SK-N-SH (cell line): ENCODE measurements at regions not wholly inside any gene's neighbourhood (a gene's known extent, or its start where the extent isn't known, plus 50 kb on each side); places are given as distances from the start of the nearest gene placed in this dataset.

Experiments
- CTCF ChIA-PET: fragments of 300-600, 350-600 bp; formaldehyde crosslinking; extraction: SDS; loops from one replicate; lab custom pipeline; 2021; lab: Yijun Ruan, JAX
- POLR2A ChIA-PET: fragments of 350-600 bp; sonication (Branson Sonifier 250); formaldehyde crosslinking; extraction: SDS; loops from one replicate; lab custom pipeline; 2020; ENCODE audit warnings: antibody characterized with exemption, inconsistent platforms; lab: Yijun Ruan, JAX
- DNase-seq: peaks from one replicate; pipeline ENCODE4 v3.0.0; 2012
- H2AFZ ChIP-seq: fragments of 200-600 bp; sonication (generic); 2 replicates; pipeline ENCODE4 v1.8.1; 2016; ENCODE audit warnings: antibody characterized with exemption, mild to moderate bottlenecking, low read depth
- H3F3A ChIP-seq: fragments of 200-600 bp; sonication (generic); replicated peaks from 2 replicates; pipeline ENCODE3; 2016; ENCODE audit warnings: antibody characterized with exemption, mild to moderate bottlenecking; ENCODE audit not compliant: insufficient read depth
- H3K27ac ChIP-seq, 2 experiments: fragments of 200-500 bp in 1 of 2; fragments of 200-600 bp in 1 of 2; sonication (Bioruptor generic) in 1 of 2; sonication (generic), shearing (Covaris generic) in 1 of 2; 2 replicates each; pipeline versions ENCODE4 v1.5.1 to v1.6.1; 2014 to 2016; ENCODE audit warnings: low read depth in 2 of 2, inconsistent platforms in 1 of 2, low read length in 1 of 2, mild to moderate bottlenecking in 1 of 2, mixed read lengths in 1 of 2
- H3K27me3 ChIP-seq: fragments of 200-600 bp; sonication (generic), shearing (Covaris generic); 2 replicates; pipeline ENCODE4 v1.6.1; 2016; ENCODE audit warnings: mixed run types; ENCODE audit not compliant: insufficient read depth
- H3K36me3 ChIP-seq, 2 experiments: fragments of 200-500 bp in 1 of 2; fragments of 200-600 bp in 1 of 2; sonication (Bioruptor generic) in 1 of 2; sonication (generic) in 1 of 2; replicated peaks in 1 of 2; 2 replicates each; pipeline versions ENCODE3 to v1.5.1; 2014 to 2016; ENCODE audit warnings: low read length in 1 of 2, mild to moderate bottlenecking in 1 of 2; ENCODE audit not compliant: insufficient read depth in 2 of 2, control insufficient read depth in 1 of 2
- H3K4me1 ChIP-seq, 2 experiments: fragments of 200-500 bp in 1 of 2; fragments of 200-600 bp in 1 of 2; sonication (Bioruptor generic) in 1 of 2; sonication (generic), shearing (Covaris generic) in 1 of 2; 2 replicates each; pipeline versions ENCODE4 v1.5.1 to v1.6.1; 2014 to 2016; ENCODE audit warnings: low read depth in 1 of 2, low read length in 1 of 2, mixed run types in 1 of 2; ENCODE audit not compliant: insufficient read depth in 2 of 2, control insufficient read depth in 1 of 2
- H3K4me2 ChIP-seq: fragments of 200-600 bp; sonication (generic), shearing (Covaris generic); 2 replicates; pipeline ENCODE4 v1.6.1; 2017; ENCODE audit warnings: mixed run types
- H3K4me3 ChIP-seq, 2 experiments: fragments of 200-500 bp in 1 of 2; fragments of 200-600 bp in 1 of 2; sonication (Bioruptor generic) in 1 of 2; sonication (generic), shearing (Covaris generic) in 1 of 2; 2 replicates each; pipeline versions ENCODE4 v1.5.1 to v1.8.1; 2014 to 2016; ENCODE audit warnings: low read depth in 2 of 2, inconsistent platforms in 1 of 2, low read length in 1 of 2, mild to moderate bottlenecking in 1 of 2, mixed read lengths in 1 of 2, moderate library complexity in 1 of 2
- H3K79me2 ChIP-seq: fragments of 200-600 bp; sonication (generic); 2 replicates; pipeline ENCODE4 v1.8.1; 2017; ENCODE audit warnings: mild to moderate bottlenecking; ENCODE audit not compliant: insufficient read depth
- H3K9ac ChIP-seq: fragments of 200-600 bp; sonication (generic); 2 replicates; pipeline ENCODE4 v1.6.1; 2017; ENCODE audit warnings: mixed run types
- H3K9me2 ChIP-seq: fragments of 200-600 bp; sonication (generic); 2 replicates; pipeline ENCODE4 v1.6.1; 2017; ENCODE audit warnings: mixed run types
- H3K9me3 ChIP-seq: fragments of 200-600 bp; sonication (generic); 2 replicates; pipeline ENCODE4 v1.6.1; 2017; ENCODE audit warnings: mixed run types, mild to moderate bottlenecking, moderate library complexity
- H4K20me1 ChIP-seq: fragments of 200-600 bp; sonication (generic); 2 replicates; pipeline ENCODE4 v1.6.1; 2017; ENCODE audit warnings: mild to moderate bottlenecking, mixed run types; ENCODE audit not compliant: insufficient read depth
- CTCF ChIP-seq: fragments of 200-600 bp; sonication (generic); IDR thresholded peaks from 2 replicates; pipeline ENCODE4 v1.6.1; 2017; ENCODE audit warnings: antibody characterized with exemption, mild to moderate bottlenecking, moderate library complexity
- ELF1 ChIP-seq: IDR thresholded peaks from 2 replicates; pipeline ENCODE4 v1.4.0; 2012
- EP300 ChIP-seq, 2 experiments: IDR thresholded peaks; 2 replicates each; pipeline versions ENCODE4 v1.4.0 to v1.6.1; 2012; ENCODE audit warnings: borderline replicate concordance in 1 of 2, low read depth in 1 of 2, low read length in 1 of 2
- FOSL2 ChIP-seq: IDR thresholded peaks from 2 replicates; pipeline ENCODE4 v1.4.0; 2012; ENCODE audit warnings: low read depth, mild to moderate bottlenecking, moderate library complexity, borderline replicate concordance
- FOXJ3 ChIP-seq: sonication (generic); formaldehyde crosslinking; IDR thresholded peaks from 2 replicates; pipeline ENCODE4 v1.5.1; 2020; ENCODE audit warnings: mild to moderate bottlenecking, missing genetic modification reagents
- GATA2 ChIP-seq: sonication (generic); formaldehyde crosslinking; IDR thresholded peaks from 2 replicates; pipeline ENCODE4 v1.5.0; 2020; ENCODE audit warnings: mild to moderate bottlenecking, missing genetic modification reagents
- JUND ChIP-seq: IDR thresholded peaks from 2 replicates; pipeline ENCODE4 v1.4.0; 2012
- MEF2A ChIP-seq: IDR thresholded peaks from 2 replicates; pipeline ENCODE4 v1.4.0; 2012; ENCODE audit warnings: low read depth, borderline replicate concordance
- MXI1 ChIP-seq: IDR thresholded peaks from 2 replicates; pipeline ENCODE4 v1.6.1; 2012; ENCODE audit warnings: mild to moderate bottlenecking, low read depth, low read length, improper control_type of control experiment
- NRF1 ChIP-seq: IDR thresholded peaks from 2 replicates; pipeline ENCODE4 v1.6.1; 2012; ENCODE audit warnings: low read depth, mild to moderate bottlenecking, low read length
- POLR2AphosphoS5 ChIP-seq: IDR thresholded peaks from 2 replicates; pipeline ENCODE4 v1.6.1; 2012; ENCODE audit warnings: low read depth, low read length
- REST ChIP-seq: IDR thresholded peaks from 2 replicates; pipeline ENCODE4 v1.6.1; 2012; ENCODE audit warnings: mild to moderate bottlenecking, low read depth, low read length, moderate library complexity
- RFX5 ChIP-seq: IDR thresholded peaks from 2 replicates; pipeline ENCODE4 v1.6.1; 2012; ENCODE audit warnings: mild to moderate bottlenecking, improper control_type of control experiment, low read length
- TCF12 ChIP-seq: IDR thresholded peaks from 2 replicates; pipeline ENCODE4 v1.4.0; 2012
- TEAD4 ChIP-seq: IDR thresholded peaks from 2 replicates; pipeline ENCODE4 v1.4.0; 2012; ENCODE audit warnings: mild to moderate bottlenecking, borderline replicate concordance; ENCODE audit not compliant: insufficient read depth
- YY1 ChIP-seq: IDR thresholded peaks from 2 replicates; pipeline ENCODE4 v1.4.0; 2012; ENCODE audit warnings: low read depth, mild to moderate bottlenecking
- WGBS: methylation state at CpG from one replicate; pipeline ENCODE4 v1.1.6; 2017; ENCODE audit warnings: low lambda C conversion rate; 5-methylcytosine and 5-hydroxymethylcytosine counted together
- TF ChIP-seq, protein P1 (sequence below): IDR thresholded peaks from 2 replicates; pipeline ENCODE4 v1.4.0; 2012; ENCODE audit warnings: low read depth, borderline replicate concordance
- TF ChIP-seq, protein P2 (sequence below): IDR thresholded peaks from 2 replicates; pipeline ENCODE4; 2012

DNA sequence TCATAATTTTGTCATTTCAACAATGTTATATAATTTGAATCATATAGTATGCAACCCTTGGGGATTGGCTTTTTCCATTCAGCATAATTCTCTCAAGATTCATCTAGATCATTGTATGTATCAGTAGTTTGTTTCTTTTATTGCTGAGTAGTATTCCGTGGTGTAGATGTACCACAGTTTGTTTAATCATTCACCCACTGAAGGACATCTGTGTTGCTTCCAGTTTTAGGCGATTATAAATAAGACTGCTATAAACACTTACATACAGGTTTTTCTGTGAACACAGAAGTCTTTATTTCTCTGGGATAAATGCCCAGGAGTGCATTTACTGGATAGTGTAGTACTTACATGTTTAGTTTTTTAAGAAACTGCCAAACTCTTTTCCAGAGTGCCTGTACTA is 374.1 kb downstream of the DEPDC1B start:
- POLR2A ChIA-PET, result no interaction called here

DNA sequence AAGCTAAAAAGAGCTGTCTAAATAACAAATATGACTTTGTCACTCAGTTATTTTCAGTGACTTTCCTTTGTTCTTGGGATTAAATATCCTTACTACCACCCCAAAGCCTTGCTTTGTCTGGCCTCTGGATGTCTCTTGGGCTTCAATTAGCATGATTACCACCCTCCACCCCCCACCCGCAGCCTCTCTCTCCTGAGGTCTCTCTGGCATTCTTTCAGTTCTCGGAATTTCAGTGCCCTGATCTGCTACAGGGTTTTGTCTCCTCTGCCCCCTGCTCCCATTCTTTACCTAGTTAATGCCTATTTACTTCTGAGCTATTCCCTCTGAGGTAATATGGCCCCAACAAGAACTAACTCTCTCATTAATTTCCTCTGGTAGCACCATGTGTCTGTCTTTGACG is 376.4 kb downstream of the DEPDC1B start:
- Histone ChIP-seq H4K20me1 (no peaks in the 10 kb centered on the region), H3K4me2 (no peak overlapping the region), H3K27me3 (no peaks in the 10 kb centered on the region), H3K79me2 (no peaks in the 10 kb centered on the region), H3K27ac (no peak overlapping the region), H3F3A (no peaks in the 10 kb centered on the region), H3K9ac (no peak overlapping the region), H3K4me3 (no peak overlapping the region), H3K9me2 (no peaks in the 10 kb centered on the region), H2AFZ (no peak overlapping the region), H3K36me3 (no peaks in the 10 kb centered on the region), H3K9me3 (no peaks in the 10 kb centered on the region), H3K4me1 (no peaks in the 10 kb centered on the region)
- 81% methylated on average over 3 of the region's 3 CpGs for WGBS
- POLR2A ChIA-PET, result no interaction called here
- DNase-seq, result no peak
- CTCF ChIA-PET, result no interaction called here
- TF ChIP-seq TCF12, result no peak
- no peak for TF ChIP-seq JUND
- TF ChIP-seq, protein P1, sequence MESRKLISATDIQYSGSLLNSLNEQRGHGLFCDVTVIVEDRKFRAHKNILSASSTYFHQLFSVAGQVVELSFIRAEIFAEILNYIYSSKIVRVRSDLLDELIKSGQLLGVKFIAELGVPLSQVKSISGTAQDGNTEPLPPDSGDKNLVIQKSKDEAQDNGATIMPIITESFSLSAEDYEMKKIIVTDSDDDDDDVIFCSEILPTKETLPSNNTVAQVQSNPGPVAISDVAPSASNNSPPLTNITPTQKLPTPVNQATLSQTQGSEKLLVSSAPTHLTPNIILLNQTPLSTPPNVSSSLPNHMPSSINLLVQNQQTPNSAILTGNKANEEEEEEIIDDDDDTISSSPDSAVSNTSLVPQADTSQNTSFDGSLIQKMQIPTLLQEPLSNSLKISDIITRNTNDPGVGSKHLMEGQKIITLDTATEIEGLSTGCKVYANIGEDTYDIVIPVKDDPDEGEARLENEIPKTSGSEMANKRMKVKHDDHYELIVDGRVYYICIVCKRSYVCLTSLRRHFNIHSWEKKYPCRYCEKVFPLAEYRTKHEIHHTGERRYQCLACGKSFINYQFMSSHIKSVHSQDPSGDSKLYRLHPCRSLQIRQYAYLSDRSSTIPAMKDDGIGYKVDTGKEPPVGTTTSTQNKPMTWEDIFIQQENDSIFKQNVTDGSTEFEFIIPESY, result no peak
- no peak for TF ChIP-seq NRF1
- no peak for TF ChIP-seq MXI1
- TF ChIP-seq POLR2AphosphoS5, result no peak
- TF ChIP-seq EP300 (IDR thresholded peaks at IDR 0.05; ENCODE audit: borderline replicate concordance in 1 of 2, low read depth in 1 of 2, low read length in 1 of 2), result no peak
- no peak for TF ChIP-seq MEF2A
- TF ChIP-seq REST, result no peak
- TF ChIP-seq, protein P2, sequence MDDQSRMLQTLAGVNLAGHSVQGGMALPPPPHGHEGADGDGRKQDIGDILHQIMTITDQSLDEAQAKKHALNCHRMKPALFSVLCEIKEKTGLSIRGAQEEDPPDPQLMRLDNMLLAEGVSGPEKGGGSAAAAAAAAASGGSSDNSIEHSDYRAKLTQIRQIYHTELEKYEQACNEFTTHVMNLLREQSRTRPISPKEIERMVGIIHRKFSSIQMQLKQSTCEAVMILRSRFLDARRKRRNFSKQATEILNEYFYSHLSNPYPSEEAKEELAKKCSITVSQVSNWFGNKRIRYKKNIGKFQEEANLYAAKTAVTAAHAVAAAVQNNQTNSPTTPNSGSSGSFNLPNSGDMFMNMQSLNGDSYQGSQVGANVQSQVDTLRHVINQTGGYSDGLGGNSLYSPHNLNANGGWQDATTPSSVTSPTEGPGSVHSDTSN, result no peak
- TF ChIP-seq YY1, result no peak

More for the DNA sequence above, 374.1 kb downstream of the DEPDC1B start:
- TF ChIP-seq NRF1 (no peak), FOXJ3 (CRISPR knock-in tag) (no peak), TEAD4 (no peak), MEF2A (no peak), CTCF (no peak), EP300 (IDR thresholded peaks at IDR 0.05; ENCODE audit: borderline replicate concordance in 1 of 2, low read depth in 1 of 2, low read length in 1 of 2) (no peak), RFX5 (no peak), POLR2AphosphoS5 (no peak), ELF1 (no peak), JUND (no peak), GATA2 (CRISPR knock-in tag) (no peak), FOSL2 (no peak)
- no peak for DNase-seq
- Histone ChIP-seq H3K27me3 (no peaks in the 10 kb centered on the region), H3K9ac (no peak overlapping the region), H4K20me1 (no peaks in the 10 kb centered on the region), H3K4me3 (no peak overlapping the region), H3F3A (no peaks in the 10 kb centered on the region), H2AFZ (no peak overlapping the region), H3K36me3 (no peaks in the 10 kb centered on the region), H3K4me1 (peaks cover 0 to 4% of the 10 kb centered on the region in 2 experiments; a peak in 2 of 4 replicates), H3K27ac (no peak overlapping the region), H3K4me2 (no peak overlapping the region), H3K79me2 (no peaks in the 10 kb centered on the region), H3K9me2 (no peaks in the 10 kb centered on the region), H3K9me3 (no peaks in the 10 kb centered on the region)
- WGBS, result 75% methylated on average over 2 of the region's 2 CpGs
- CTCF ChIA-PET, result no interaction called here
